Neural progenitor cell (in vitro differentiated cells): ENCODE measurements at regions not wholly inside any gene's neighbourhood (a gene's known extent, or its start where the extent isn't known, plus 50 kb on each side); places are given as distances from the start of the nearest gene placed in this dataset.

ENCODE experiments used
- DNase-seq: peaks from one replicate; pipeline ENCODE4 v3.0.0-alpha.2; 2016; ENCODE audit warnings: low spot score
- H2AFZ ChIP-seq: fragments of 200-600 bp; sonication (generic); replicated peaks from 2 replicates; pipeline ENCODE4 v1.6.1; 2016; ENCODE audit warnings: antibody characterized with exemption
- H3F3A ChIP-seq: fragments of 200-600 bp; sonication (generic); 2 replicates; pipeline ENCODE4 v1.6.1; 2016; ENCODE audit warnings: antibody characterized with exemption, low read depth
- H3K27ac ChIP-seq: fragments of 200-600 bp; sonication (generic); 2 replicates; pipeline ENCODE4 v1.5.1; 2016; ENCODE audit warnings: mild to moderate bottlenecking
- H3K27me3 ChIP-seq: fragments of 200-600 bp; sonication (generic); 2 replicates; pipeline ENCODE4 v1.6.1; 2016; ENCODE audit warnings: mild to moderate bottlenecking, moderate library complexity
- H3K36me3 ChIP-seq: fragments of 200-600 bp; sonication (generic); 2 replicates; pipeline ENCODE4 v1.5.1; 2016
- H3K4me1 ChIP-seq: fragments of 200-600 bp; sonication (generic); 2 replicates; pipeline ENCODE4 v1.6.1; 2016; ENCODE audit warnings: mixed run types
- H3K4me2 ChIP-seq: fragments of 200-600 bp; sonication (generic); 2 replicates; pipeline ENCODE4 v1.6.1; 2016
- H3K4me3 ChIP-seq: fragments of 200-600 bp; sonication (generic); 2 replicates; pipeline ENCODE4 v1.5.1; 2016
- H3K79me2 ChIP-seq: fragments of 200-600 bp; sonication (generic); 2 replicates; pipeline ENCODE4 v1.6.1; 2016; ENCODE audit warnings: low read depth
- H3K9ac ChIP-seq: fragments of 200-600 bp; sonication (generic); 2 replicates; pipeline ENCODE4 v1.6.1; 2016
- H3K9me3 ChIP-seq: fragments of 200-600 bp; sonication (generic); 2 replicates; pipeline ENCODE4 v1.5.1; 2016; ENCODE audit warnings: low read depth
- H4K20me1 ChIP-seq: fragments of 200-600 bp; sonication (generic); 2 replicates; pipeline ENCODE4 v1.6.1; 2016; ENCODE audit warnings: low read depth
- H3K27ac Mint-ChIP-seq: 3 replicates; pipeline ENCODE4 v1.8.0; 2021; ENCODE audit warnings: mixed read lengths
- H3K27me3 Mint-ChIP-seq: 2 replicates; pipeline ENCODE4 v1.8.0; 2022; ENCODE audit warnings: low read depth, mild to moderate bottlenecking, inconsistent platforms, moderate library complexity, mixed read lengths; ENCODE audit not compliant: insufficient read depth
- H3K36me3 Mint-ChIP-seq: 3 replicates; pipeline ENCODE4 v1.8.0; 2021; ENCODE audit warnings: mixed read lengths
- H3K4me1 Mint-ChIP-seq: 3 replicates; pipeline ENCODE4 v1.8.0; 2021; ENCODE audit warnings: mixed read lengths
- H3K4me3 Mint-ChIP-seq: 3 replicates; pipeline ENCODE4 v1.8.0; 2021; ENCODE audit warnings: mild to moderate bottlenecking, moderate library complexity, mixed read lengths
- H3K9me3 Mint-ChIP-seq: 3 replicates; pipeline ENCODE4 v1.8.0; 2020; ENCODE audit warnings: mixed read lengths
- EZH2 ChIP-seq: fragments of 200-600 bp; sonication (generic); IDR thresholded peaks from 2 replicates; pipeline ENCODE4 v1.6.1; 2017; ENCODE audit warnings: antibody characterized with exemption, mild to moderate bottlenecking, moderate library complexity
- EZH2phosphoT487 ChIP-seq: fragments of 200-600 bp; sonication (generic); IDR thresholded peaks from 2 replicates; pipeline ENCODE4 v1.6.1; 2017; ENCODE audit warnings: antibody characterized with exemption
- TF ChIP-seq, protein P1 (sequence below): fragments of 200-600 bp; sonication (generic); IDR thresholded peaks from 2 replicates; pipeline ENCODE4 v1.5.1; 2017; ENCODE audit warnings: antibody characterized with exemption, mild to moderate bottlenecking

DNA sequence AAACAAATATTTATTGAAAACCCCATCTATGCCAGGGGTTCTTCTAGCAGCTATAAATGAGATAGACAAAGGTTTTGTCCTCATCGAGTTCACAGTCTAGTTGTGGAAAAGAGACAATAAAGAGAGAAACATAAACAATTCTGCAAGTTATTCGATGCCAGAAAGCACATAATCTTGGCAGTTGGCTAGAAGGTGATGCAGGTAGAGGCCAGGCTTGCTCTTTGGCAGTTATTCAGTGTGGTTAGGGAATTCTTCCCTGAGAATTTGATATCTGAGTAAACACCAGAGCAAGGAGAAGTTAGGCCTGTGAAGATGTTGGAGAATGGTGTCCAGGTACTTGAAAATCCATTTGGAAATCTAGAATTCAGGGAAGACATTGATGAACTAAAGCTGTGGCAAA, 547.4 kb downstream of the SLC4A3 start:
- TF ChIP-seq, protein P1, sequence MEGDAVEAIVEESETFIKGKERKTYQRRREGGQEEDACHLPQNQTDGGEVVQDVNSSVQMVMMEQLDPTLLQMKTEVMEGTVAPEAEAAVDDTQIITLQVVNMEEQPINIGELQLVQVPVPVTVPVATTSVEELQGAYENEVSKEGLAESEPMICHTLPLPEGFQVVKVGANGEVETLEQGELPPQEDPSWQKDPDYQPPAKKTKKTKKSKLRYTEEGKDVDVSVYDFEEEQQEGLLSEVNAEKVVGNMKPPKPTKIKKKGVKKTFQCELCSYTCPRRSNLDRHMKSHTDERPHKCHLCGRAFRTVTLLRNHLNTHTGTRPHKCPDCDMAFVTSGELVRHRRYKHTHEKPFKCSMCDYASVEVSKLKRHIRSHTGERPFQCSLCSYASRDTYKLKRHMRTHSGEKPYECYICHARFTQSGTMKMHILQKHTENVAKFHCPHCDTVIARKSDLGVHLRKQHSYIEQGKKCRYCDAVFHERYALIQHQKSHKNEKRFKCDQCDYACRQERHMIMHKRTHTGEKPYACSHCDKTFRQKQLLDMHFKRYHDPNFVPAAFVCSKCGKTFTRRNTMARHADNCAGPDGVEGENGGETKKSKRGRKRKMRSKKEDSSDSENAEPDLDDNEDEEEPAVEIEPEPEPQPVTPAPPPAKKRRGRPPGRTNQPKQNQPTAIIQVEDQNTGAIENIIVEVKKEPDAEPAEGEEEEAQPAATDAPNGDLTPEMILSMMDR = no peak
- TF ChIP-seq EZH2phosphoT487 (no peak), EZH2 (no peak)
- no peak for DNase-seq
- Histone ChIP-seq H4K20me1 (no peaks in the 10 kb centered on the region), H3K79me2 (no peaks in the 10 kb centered on the region), H3K4me1 (no peaks in the 10 kb centered on the region), H3F3A (no peaks in the 10 kb centered on the region), H3K27ac (no peak overlapping the region), H3K9me3 (no peaks in the 10 kb centered on the region), H3K27me3 (no peaks in the 10 kb centered on the region), H3K4me3 (no peak overlapping the region), H3K36me3 (no peaks in the 10 kb centered on the region), H2AFZ (no peak overlapping the region), H3K9ac (no peak overlapping the region), H3K4me2 (no peak overlapping the region)
- Mint-ChIP-seq H3K9me3 (peaks cover 3% of the 10 kb centered on the region), H3K27me3 (peaks cover 2% of the 10 kb centered on the region), H3K27ac (no peak overlapping the region), H3K36me3 (no peaks in the 10 kb centered on the region), H3K4me1 (peaks cover 4% of the 10 kb centered on the region), H3K4me3 (no peak overlapping the region)

DNA sequence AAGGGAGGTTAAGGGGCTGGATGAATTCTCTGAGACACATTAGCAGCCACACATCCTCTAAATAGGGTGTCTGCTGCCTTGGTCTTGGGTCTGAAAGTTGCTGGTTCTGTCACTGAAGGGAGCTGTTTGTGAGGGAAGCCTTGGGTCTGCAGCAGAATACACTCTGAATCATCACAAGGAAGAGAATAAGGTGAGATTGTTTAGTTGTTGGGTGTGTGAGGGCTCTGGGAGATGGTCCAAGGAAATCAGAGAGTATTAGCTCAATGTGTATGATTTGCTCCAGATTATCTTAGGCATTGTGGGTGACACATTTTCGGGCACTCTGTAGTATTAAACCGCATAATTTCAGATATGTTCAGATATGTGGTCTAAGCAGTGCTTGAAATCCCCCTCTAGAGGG, 548.5 kb downstream of the SLC4A3 start:
- no peak for DNase-seq
- Histone ChIP-seq H3K4me2 (no peak overlapping the region), H3K4me1 (no peaks in the 10 kb centered on the region), H3K9me3 (no peaks in the 10 kb centered on the region), H3K9ac (no peak overlapping the region), H3K4me3 (no peak overlapping the region), H3K79me2 (no peaks in the 10 kb centered on the region), H3K27ac (no peak overlapping the region), H2AFZ (no peak overlapping the region), H3F3A (no peaks in the 10 kb centered on the region), H4K20me1 (no peaks in the 10 kb centered on the region), H3K36me3 (no peaks in the 10 kb centered on the region), H3K27me3 (no peaks in the 10 kb centered on the region)
- no peak overlapping the region for H3K4me3 Mint-ChIP-seq
- H3K9me3 Mint-ChIP-seq = peaks cover 3% of the 10 kb centered on the region
- no peak overlapping the region for H3K27ac Mint-ChIP-seq
- TF ChIP-seq EZH2phosphoT487 (no peak), EZH2 (no peak)
- TF ChIP-seq, protein P1 = no peak
- H3K36me3 Mint-ChIP-seq = no peaks in the 10 kb centered on the region
- peaks cover 4% of the 10 kb centered on the region for H3K27me3 Mint-ChIP-seq
- peaks cover 4% of the 10 kb centered on the region for H3K4me1 Mint-ChIP-seq

DNA sequence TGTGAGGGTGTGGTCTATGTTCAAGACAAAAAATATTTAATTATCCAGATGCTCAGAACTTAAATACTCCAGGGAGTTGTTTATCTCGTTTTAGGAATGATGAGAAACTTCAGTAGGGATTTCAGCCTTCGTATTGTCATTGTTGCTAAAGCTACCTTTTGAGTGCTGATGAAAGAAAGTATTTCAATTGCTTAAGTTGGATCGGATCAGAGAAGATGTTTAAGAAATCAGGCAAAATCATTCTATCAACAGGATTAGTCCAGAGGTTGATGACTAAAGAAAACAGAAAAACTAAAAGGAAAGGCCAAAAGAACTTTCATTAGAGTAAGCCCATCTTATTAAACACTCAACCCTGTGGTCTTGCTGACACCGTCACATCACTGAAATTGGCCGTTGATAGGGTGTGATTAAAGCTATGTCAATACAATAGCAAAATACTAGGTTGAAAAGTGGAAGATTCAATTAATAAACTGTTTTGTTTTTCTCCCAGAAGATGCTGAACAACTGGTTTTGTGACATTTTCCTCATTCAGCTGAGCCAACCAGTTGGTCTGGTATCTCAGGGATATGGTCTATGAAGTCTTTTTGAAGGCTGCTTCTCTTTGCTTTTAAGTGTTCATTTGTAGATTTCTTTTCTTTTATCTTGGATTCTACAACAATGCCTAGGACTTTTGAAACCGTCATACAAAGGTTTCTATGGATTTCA, 551.7 kb downstream of the SLC4A3 start:
- Mint-ChIP-seq H3K36me3 (no peaks in the 10 kb centered on the region), H3K9me3 (peaks cover 3% of the 10 kb centered on the region), H3K4me1 (no peaks in the 10 kb centered on the region), H3K4me3 (no peak overlapping the region), H3K27ac (no peak overlapping the region), H3K27me3 (peaks cover 4% of the 10 kb centered on the region)
- no peaks in the 10 kb centered on the region for H3K9me3 ChIP-seq
- H3K79me2 ChIP-seq = no peaks in the 10 kb centered on the region
- no peak overlapping the region for H3K27ac ChIP-seq
- no peaks in the 10 kb centered on the region for H3K36me3 ChIP-seq
- no peaks in the 10 kb centered on the region for H3K4me1 ChIP-seq
- H2AFZ ChIP-seq = no peak overlapping the region
- H3K4me3 ChIP-seq = no peak overlapping the region
- no peaks in the 10 kb centered on the region for H3K27me3 ChIP-seq
- DNase-seq = no peak
- no peaks in the 10 kb centered on the region for H4K20me1 ChIP-seq
- H3K9ac ChIP-seq = no peak overlapping the region
- TF ChIP-seq EZH2 (no peak), EZH2phosphoT487 (no peak)
- TF ChIP-seq, protein P1 = no peak
- H3F3A ChIP-seq = no peaks in the 10 kb centered on the region
- H3K4me2 ChIP-seq = no peak overlapping the region
